ENCODE measurements at regions not wholly inside any gene's neighbourhood (a gene's known extent, or its start where the extent isn't known, plus 50 kb on each side); places are given as distances from the start of the nearest gene placed in this dataset.

DNA sequence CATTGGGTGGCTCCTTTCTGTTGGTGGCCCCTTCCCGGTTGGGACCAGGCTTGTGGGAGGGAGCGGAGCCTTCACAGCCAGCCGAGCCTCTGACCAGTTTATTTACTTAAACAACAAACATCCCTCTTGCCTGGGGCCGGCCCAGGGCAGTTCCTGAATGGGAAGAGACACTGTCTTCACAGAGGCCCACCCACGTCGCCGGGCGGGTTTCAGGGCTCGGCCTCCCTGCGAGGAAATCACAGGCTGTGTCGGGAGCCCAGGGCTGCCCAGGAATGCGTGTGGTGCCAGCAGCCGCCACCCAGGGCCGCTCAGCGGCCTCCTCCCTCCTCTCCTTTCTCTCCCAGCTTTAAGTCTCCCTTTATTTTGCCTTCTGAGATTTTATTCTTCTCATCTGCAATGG, 132.5 kb downstream of the HSD17B3 start:
- TF ChIP-seq FOXP2 (optimal IDR thresholded peaks at IDR 0.05; ENCODE audit: borderline replicate concordance, extremely low read depth, extremely low read length, insufficient read depth) (peak; percentile 94), POLR2AphosphoS5 (IDR thresholded peaks at IDR 0.05; ENCODE audit: low read depth, low read length) (no peak), REST (IDR thresholded peaks at IDR 0.05; ENCODE audit: insufficient read depth in 1 of 2, low read depth in 2 of 2, low read length in 2 of 2) (0 out of 4 replicates have a peak, but pooled peaks of 1 of the 2 experiments have one; percentile 14), TAF1 (IDR thresholded peaks at IDR 0.05; ENCODE audit: borderline replicate concordance, insufficient read depth, low read length) (no peak)

GRCh38 chr9:96168882-96169281, 133.1 kb downstream of the HSD17B3 start:
- TF ChIP-seq POLR2AphosphoS5 (IDR thresholded peaks at IDR 0.05; ENCODE audit: low read depth, low read length) (no peak), SIN3A (IDR thresholded peaks at IDR 0.05; ENCODE audit: borderline replicate concordance, insufficient read depth, low read length) (no peak), REST (IDR thresholded peaks at IDR 0.05; ENCODE audit: insufficient read depth in 1 of 2, low read depth in 2 of 2, low read length in 2 of 2) (no peak), FOXP2 (optimal IDR thresholded peaks at IDR 0.05; ENCODE audit: borderline replicate concordance, extremely low read depth, extremely low read length, insufficient read depth) (no peak), TAF1 (IDR thresholded peaks at IDR 0.05; ENCODE audit: borderline replicate concordance, insufficient read depth, low read length) (no peak)

- TF ChIP-seq REST (IDR thresholded peaks at IDR 0.05; ENCODE audit: insufficient read depth in 1 of 2, low read depth in 2 of 2, low read length in 2 of 2) (no peak), SIN3A (IDR thresholded peaks at IDR 0.05; ENCODE audit: borderline replicate concordance, insufficient read depth, low read length) (no peak), POLR2AphosphoS5 (IDR thresholded peaks at IDR 0.05; ENCODE audit: low read depth, low read length) (no peak), TAF1 (IDR thresholded peaks at IDR 0.05; ENCODE audit: borderline replicate concordance, insufficient read depth, low read length) (no peak), FOXP2 (optimal IDR thresholded peaks at IDR 0.05; ENCODE audit: borderline replicate concordance, extremely low read depth, extremely low read length, insufficient read depth) (no peak)
Measured at GRCh38 chr9:96167011-96167410, 135.0 kb downstream of the HSD17B3 start.

- TF ChIP-seq POLR2AphosphoS5 (IDR thresholded peaks at IDR 0.05; ENCODE audit: low read depth, low read length) (no peak), REST (IDR thresholded peaks at IDR 0.05; ENCODE audit: insufficient read depth in 1 of 2, low read depth in 2 of 2, low read length in 2 of 2) (no peak), SIN3A (IDR thresholded peaks at IDR 0.05; ENCODE audit: borderline replicate concordance, insufficient read depth, low read length) (no peak), FOXP2 (optimal IDR thresholded peaks at IDR 0.05; ENCODE audit: borderline replicate concordance, extremely low read depth, extremely low read length, insufficient read depth) (no peak), TAF1 (IDR thresholded peaks at IDR 0.05; ENCODE audit: borderline replicate concordance, insufficient read depth, low read length) (no peak)
Measured at GRCh38 chr9:96164268-96164683, 137.7 kb downstream of the HSD17B3 start.

DNA sequence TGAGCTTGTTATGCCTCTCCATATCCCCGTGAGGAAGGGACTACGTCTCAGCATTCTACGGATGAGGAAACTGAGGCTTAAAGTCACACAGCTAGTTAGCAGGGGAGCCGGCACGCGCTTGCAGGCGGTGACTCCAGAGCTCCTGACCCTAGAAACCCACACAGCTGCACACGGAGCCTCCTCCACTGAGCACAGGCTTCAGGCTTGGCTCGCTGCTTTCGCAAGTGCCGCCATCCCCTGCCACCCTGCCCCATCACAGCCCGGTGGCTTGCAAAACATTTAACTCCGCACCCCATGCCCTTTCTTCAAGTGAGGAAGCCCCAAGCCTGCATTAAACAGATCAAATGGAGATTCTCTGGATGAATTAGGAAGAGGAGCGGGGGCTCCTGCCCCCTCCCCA, 138.3 kb downstream of the HSD17B3 start:
- TF ChIP-seq REST (IDR thresholded peaks at IDR 0.05; ENCODE audit: insufficient read depth in 1 of 2, low read depth in 2 of 2, low read length in 2 of 2), result no peak

Measured in PFSK-1 (cell line).